ENCODE measurements at regions not wholly inside any gene's neighbourhood (a gene's known extent, or its start where the extent isn't known, plus 50 kb on each side); places are given as distances from the start of the nearest gene placed in this dataset.

GRCh38 chr3:124207077-124207476 lies 215.2 kb upstream of the ROPN1 start:
- Histone ChIP-seq H3K4me1 (ENCODE audit: insufficient read depth, low read length, poor library complexity, severe bottlenecking) (no peaks in the 10 kb centered on the region), H3K79me2 (ENCODE audit: insufficient read depth, low read depth, low read length) (no peaks in the 10 kb centered on the region), H3K4me2 (ENCODE audit: low read length) (no peak overlapping the region), H3K9me3 (ENCODE audit: low read length) (no peaks in the 10 kb centered on the region), H2AFZ (ENCODE audit: low read length) (no peak overlapping the region), H4K20me1 (ENCODE audit: insufficient read depth, low read length) (no peaks in the 10 kb centered on the region), H3K4me3 (ENCODE audit: low read depth, low read length, poor library complexity, severe bottlenecking) (no peak overlapping the region), H3K9me2 (ENCODE audit: insufficient read depth, low read length) (no peaks in the 10 kb centered on the region), H3K27ac (ENCODE audit: low read depth, low read length, poor library complexity, severe bottlenecking) (no peak overlapping the region), H3K36me3 (ENCODE audit: insufficient read depth, low read length) (no peaks in the 10 kb centered on the region)
- TF ChIP-seq CTCF (conservative IDR thresholded peaks at IDR 0.05; ENCODE audit: low read length) (no peak), EZH2phosphoT487 (IDR thresholded peaks at IDR 0.05; ENCODE audit: borderline replicate concordance, low read depth, low read length) (no peak)
- ChIA-PET POLR2A (no interaction called here), CTCF (ENCODE audit: unreplicated experiment) (no interaction called here)
- DNase-seq (ENCODE audit: low spot score): no peak
- no TSS peak for BruUV-seq (replicated peaks)
- intact Hi-C loops (cut with micrococcal nuclease; ENCODE audit: unreplicated experiment): no loop called here

GRCh38 chr3:124207873-124208485 lies 216.1 kb upstream of the ROPN1 start:
- Histone ChIP-seq H3K27ac (ENCODE audit: low read depth, low read length, poor library complexity, severe bottlenecking) (no peak overlapping the region), H2AFZ (ENCODE audit: low read length) (no peak overlapping the region), H3K36me3 (ENCODE audit: insufficient read depth, low read length) (no peaks in the 10 kb centered on the region), H3K79me2 (ENCODE audit: insufficient read depth, low read depth, low read length) (no peaks in the 10 kb centered on the region), H4K20me1 (ENCODE audit: insufficient read depth, low read length) (no peaks in the 10 kb centered on the region), H3K9me2 (ENCODE audit: insufficient read depth, low read length) (no peaks in the 10 kb centered on the region), H3K9me3 (ENCODE audit: low read length) (no peaks in the 10 kb centered on the region), H3K4me2 (ENCODE audit: low read length) (no peak overlapping the region), H3K4me3 (ENCODE audit: low read depth, low read length, poor library complexity, severe bottlenecking) (no peak overlapping the region), H3K4me1 (ENCODE audit: insufficient read depth, low read length, poor library complexity, severe bottlenecking) (no peaks in the 10 kb centered on the region)
- no peak for TF ChIP-seq EZH2phosphoT487 (IDR thresholded peaks at IDR 0.05; ENCODE audit: borderline replicate concordance, low read depth, low read length)
- TF ChIP-seq CTCF (conservative IDR thresholded peaks at IDR 0.05; ENCODE audit: low read length): no peak
- DNase-seq (ENCODE audit: low spot score): no peak
- no TSS peak for BruUV-seq (replicated peaks)
- POLR2A ChIA-PET: interaction anchor here (1.4 kb wide), 1 partner anchor 10 kb away, joined by 3 read pairs; no protein-coding TSS in a partner anchor
- intact Hi-C loops (cut with micrococcal nuclease; ENCODE audit: unreplicated experiment): no loop called here
- CTCF ChIA-PET (ENCODE audit: unreplicated experiment): interaction anchor here (0.6 kb wide), 1 partner anchor 1016 kb away, joined by 3 read pairs; no protein-coding TSS in a partner anchor

GRCh38 chr3:124209426-124209825 lies 217.5 kb upstream of the ROPN1 start:
- no peak overlapping the region for H3K4me2 ChIP-seq (ENCODE audit: low read length)
- no peaks in the 10 kb centered on the region for H3K9me3 ChIP-seq (ENCODE audit: low read length)
- H3K4me1 ChIP-seq (ENCODE audit: insufficient read depth, low read length, poor library complexity, severe bottlenecking): no peaks in the 10 kb centered on the region
- BruUV-seq (replicated peaks): no TSS peak
- no peaks in the 10 kb centered on the region for H3K36me3 ChIP-seq (ENCODE audit: insufficient read depth, low read length)
- TF ChIP-seq CTCF (conservative IDR thresholded peaks at IDR 0.05; ENCODE audit: low read length) (no peak), EZH2phosphoT487 (IDR thresholded peaks at IDR 0.05; ENCODE audit: borderline replicate concordance, low read depth, low read length) (no peak)
- no peaks in the 10 kb centered on the region for H3K9me2 ChIP-seq (ENCODE audit: insufficient read depth, low read length)
- no peaks in the 10 kb centered on the region for H3K79me2 ChIP-seq (ENCODE audit: insufficient read depth, low read depth, low read length)
- H3K27ac ChIP-seq (ENCODE audit: low read depth, low read length, poor library complexity, severe bottlenecking): no peak overlapping the region
- DNase-seq (ENCODE audit: low spot score): no peak
- intact Hi-C loops (cut with micrococcal nuclease; ENCODE audit: unreplicated experiment): no loop called here
- POLR2A ChIA-PET: no interaction called here
- H3K4me3 ChIP-seq (ENCODE audit: low read depth, low read length, poor library complexity, severe bottlenecking): no peak overlapping the region
- CTCF ChIA-PET (ENCODE audit: unreplicated experiment): no interaction called here
- no peaks in the 10 kb centered on the region for H4K20me1 ChIP-seq (ENCODE audit: insufficient read depth, low read length)
- H2AFZ ChIP-seq (ENCODE audit: low read length): no peak overlapping the region

Measured in OCI-LY7 (cell line).